SK-N-SH (cell line): ENCODE measurements at regions not wholly inside any gene's neighbourhood (a gene's known extent, or its start where the extent isn't known, plus 50 kb on each side); places are given as distances from the start of the nearest gene placed in this dataset.

Source experiments
- CTCF ChIP-seq: fragments of 200-600 bp; sonication (generic); IDR thresholded peaks from 2 replicates; pipeline ENCODE4 v1.6.1; 2017; ENCODE audit warnings: antibody characterized with exemption, mild to moderate bottlenecking, moderate library complexity
- EZH2phosphoT487 ChIP-seq: fragments of 200-600 bp; sonication (generic); IDR thresholded peaks from 2 replicates; pipeline ENCODE4 v1.6.1; 2017; ENCODE audit warnings: low read depth, mixed run types, mild to moderate bottlenecking, antibody characterized with exemption, moderate library complexity, borderline replicate concordance
- POLR2AphosphoS5 ChIP-seq: IDR thresholded peaks from 2 replicates; pipeline ENCODE4 v1.6.1; 2012; ENCODE audit warnings: low read depth, low read length

GRCh38 chr4:178244785-178245184 is 802.5 kb upstream of the AGA start:
- no peak for TF ChIP-seq CTCF
- TF ChIP-seq POLR2AphosphoS5: no peak
- TF ChIP-seq EZH2phosphoT487: no peak
